Activated CD4-positive, alpha-beta T cell treated with anti-CD3 and anti-CD28 coated beads, Interleukin-2, amount 10 ng/mL, durations not matched to agents 24 days and 14 days (primary cell): ENCODE measurements at regions not wholly inside any gene's neighbourhood (a gene's known extent, or its start where the extent isn't known, plus 50 kb on each side); places are given as distances from the start of the nearest gene placed in this dataset.

Experiments used
- DNase-seq: peaks from one replicate; pipeline ENCODE4 v3.0.0; 2022
- H3K27ac Mint-ChIP-seq: one replicate; pipeline ENCODE4 v1.8.0; 2022; ENCODE audit warnings: mild to moderate bottlenecking, mixed read lengths
- H3K27me3 Mint-ChIP-seq: one replicate; pipeline ENCODE4 v1.8.0; 2022; ENCODE audit warnings: mixed read lengths
- H3K36me3 Mint-ChIP-seq: one replicate; pipeline ENCODE4 v1.8.0; 2022; ENCODE audit warnings: low read depth, mild to moderate bottlenecking, mixed read lengths
- H3K4me1 Mint-ChIP-seq: one replicate; pipeline ENCODE4 v1.8.0; 2021; ENCODE audit warnings: mixed read lengths
- H3K4me3 Mint-ChIP-seq: one replicate; pipeline ENCODE4 v1.8.0; 2022; ENCODE audit warnings: mild to moderate bottlenecking, moderate library complexity, mixed read lengths
- H3K9me3 Mint-ChIP-seq: one replicate; pipeline ENCODE4 v1.8.0; 2021; ENCODE audit warnings: mixed read lengths
- intact Hi-C: fragments of 100-400 bp; cut with micrococcal nuclease; formaldehyde crosslinking; loops from one replicate; pipeline ENCODE4 v1.15.1; 2023

- no peak overlapping the region for H3K4me3 Mint-ChIP-seq
- intact Hi-C loops: no loop called here
- no peaks in the 10 kb centered on the region for H3K36me3 Mint-ChIP-seq
- H3K27me3 Mint-ChIP-seq: no peaks in the 10 kb centered on the region
- no peak for DNase-seq
- no peaks in the 10 kb centered on the region for H3K4me1 Mint-ChIP-seq
- no peak overlapping the region for H3K27ac Mint-ChIP-seq
- H3K9me3 Mint-ChIP-seq: no peaks in the 10 kb centered on the region
These were observed 453.8 kb downstream of the OTOL1 start for GRCh38 chr3:161950318-161950868.

- no peak for DNase-seq
- Mint-ChIP-seq H3K27ac (no peak overlapping the region), H3K4me1 (no peaks in the 10 kb centered on the region), H3K36me3 (no peaks in the 10 kb centered on the region), H3K9me3 (no peaks in the 10 kb centered on the region), H3K4me3 (no peak overlapping the region), H3K27me3 (no peaks in the 10 kb centered on the region)
- intact Hi-C loops: no loop called here
These were observed 460.9 kb downstream of the OTOL1 start for GRCh38 chr3:161957467-161957866.

- Mint-ChIP-seq H3K27ac (no peak overlapping the region), H3K27me3 (no peaks in the 10 kb centered on the region), H3K4me3 (no peak overlapping the region), H3K36me3 (no peaks in the 10 kb centered on the region), H3K4me1 (no peaks in the 10 kb centered on the region), H3K9me3 (no peaks in the 10 kb centered on the region)
- DNase-seq: no peak
- intact Hi-C loops: no loop called here
These were observed 468.2 kb downstream of the OTOL1 start for GRCh38 chr3:161964857-161965256.

GRCh38 chr3:161969867-161970266 is 473.3 kb downstream of the OTOL1 start:
- intact Hi-C loops: no loop called here
- no peaks in the 10 kb centered on the region for H3K9me3 Mint-ChIP-seq
- H3K4me3 Mint-ChIP-seq: no peak overlapping the region
- no peak overlapping the region for H3K27ac Mint-ChIP-seq
- no peak for DNase-seq
- no peaks in the 10 kb centered on the region for H3K4me1 Mint-ChIP-seq
- H3K36me3 Mint-ChIP-seq: no peaks in the 10 kb centered on the region
- H3K27me3 Mint-ChIP-seq: no peaks in the 10 kb centered on the region

- intact Hi-C loops: no loop called here
- Mint-ChIP-seq H3K27me3 (no peaks in the 10 kb centered on the region), H3K9me3 (no peaks in the 10 kb centered on the region), H3K36me3 (no peaks in the 10 kb centered on the region), H3K4me1 (no peaks in the 10 kb centered on the region), H3K4me3 (no peak overlapping the region), H3K27ac (no peak overlapping the region)
- DNase-seq: no peak
These were observed 478.6 kb downstream of the OTOL1 start for GRCh38 chr3:161975201-161975600.

GRCh38 chr3:161977063-161977462 is 480.5 kb downstream of the OTOL1 start:
- DNase-seq: no peak
- Mint-ChIP-seq H3K27me3 (no peaks in the 10 kb centered on the region), H3K9me3 (no peaks in the 10 kb centered on the region), H3K4me3 (no peak overlapping the region), H3K4me1 (no peaks in the 10 kb centered on the region), H3K27ac (no peak overlapping the region), H3K36me3 (no peaks in the 10 kb centered on the region)
- intact Hi-C loops: no loop called here

GRCh38 chr3:161977850-161978249 is 481.2 kb downstream of the OTOL1 start:
- no peaks in the 10 kb centered on the region for H3K9me3 Mint-ChIP-seq
- H3K36me3 Mint-ChIP-seq: no peaks in the 10 kb centered on the region
- intact Hi-C loops: no loop called here
- no peaks in the 10 kb centered on the region for H3K4me1 Mint-ChIP-seq
- no peak for DNase-seq
- H3K4me3 Mint-ChIP-seq: no peak overlapping the region
- no peak overlapping the region for H3K27ac Mint-ChIP-seq
- no peaks in the 10 kb centered on the region for H3K27me3 Mint-ChIP-seq

GRCh38 chr3:161987933-161988332 is 491.3 kb downstream of the OTOL1 start:
- intact Hi-C loops: no loop called here
- Mint-ChIP-seq H3K4me1 (no peaks in the 10 kb centered on the region), H3K4me3 (no peak overlapping the region), H3K27ac (no peak overlapping the region), H3K27me3 (no peaks in the 10 kb centered on the region), H3K9me3 (no peaks in the 10 kb centered on the region), H3K36me3 (no peaks in the 10 kb centered on the region)
- DNase-seq: no peak

GRCh38 chr3:161989012-161989411 is 492.4 kb downstream of the OTOL1 start:
- no peak overlapping the region for H3K4me3 Mint-ChIP-seq
- intact Hi-C loops: no loop called here
- H3K4me1 Mint-ChIP-seq: no peaks in the 10 kb centered on the region
- H3K36me3 Mint-ChIP-seq: no peaks in the 10 kb centered on the region
- no peak overlapping the region for H3K27ac Mint-ChIP-seq
- H3K27me3 Mint-ChIP-seq: no peaks in the 10 kb centered on the region
- no peaks in the 10 kb centered on the region for H3K9me3 Mint-ChIP-seq
- no peak for DNase-seq

GRCh38 chr3:161990036-161990435 is 493.4 kb downstream of the OTOL1 start:
- no peaks in the 10 kb centered on the region for H3K4me1 Mint-ChIP-seq
- intact Hi-C loops: no loop called here
- no peaks in the 10 kb centered on the region for H3K9me3 Mint-ChIP-seq

GRCh38 chr3:161991901-161992540 is 495.4 kb downstream of the OTOL1 start:
- no peak for DNase-seq
- no peaks in the 10 kb centered on the region for H3K4me1 Mint-ChIP-seq
- H3K36me3 Mint-ChIP-seq: no peaks in the 10 kb centered on the region
- H3K27me3 Mint-ChIP-seq: no peaks in the 10 kb centered on the region
- no peak overlapping the region for H3K27ac Mint-ChIP-seq
- intact Hi-C loops: no loop called here
- H3K9me3 Mint-ChIP-seq: no peaks in the 10 kb centered on the region
- H3K4me3 Mint-ChIP-seq: no peak overlapping the region

More at GRCh38 chr3:161990036-161990435, 493.4 kb downstream of the OTOL1 start:
- Mint-ChIP-seq H3K36me3 (no peaks in the 10 kb centered on the region), H3K27ac (no peak overlapping the region), H3K27me3 (no peaks in the 10 kb centered on the region), H3K4me3 (no peak overlapping the region)
- no peak for DNase-seq

GRCh38 chr3:161999846-162000245 is 503.2 kb downstream of the OTOL1 start:
- intact Hi-C loops: no loop called here
- peaks cover 4% of the 10 kb centered on the region for H3K9me3 Mint-ChIP-seq
- no peak overlapping the region for H3K27ac Mint-ChIP-seq
- no peaks in the 10 kb centered on the region for H3K27me3 Mint-ChIP-seq
- no peaks in the 10 kb centered on the region for H3K36me3 Mint-ChIP-seq
- DNase-seq: no peak
- no peak overlapping the region for H3K4me3 Mint-ChIP-seq
- H3K4me1 Mint-ChIP-seq: no peaks in the 10 kb centered on the region

GRCh38 chr3:162007722-162008121 is 511.1 kb downstream of the OTOL1 start:
- Mint-ChIP-seq H3K4me3 (no peak overlapping the region), H3K4me1 (no peaks in the 10 kb centered on the region), H3K27me3 (no peaks in the 10 kb centered on the region), H3K36me3 (no peaks in the 10 kb centered on the region), H3K27ac (no peak overlapping the region), H3K9me3 (peaks cover 1% of the 10 kb centered on the region)
- no peak for DNase-seq
- intact Hi-C loops: no loop called here

GRCh38 chr3:162012633-162013032 is 516.0 kb downstream of the OTOL1 start:
- no peak overlapping the region for H3K4me3 Mint-ChIP-seq
- H3K27me3 Mint-ChIP-seq: no peaks in the 10 kb centered on the region
- no peaks in the 10 kb centered on the region for H3K4me1 Mint-ChIP-seq
- H3K27ac Mint-ChIP-seq: no peak overlapping the region
- DNase-seq: no peak
- intact Hi-C loops: no loop called here
- H3K9me3 Mint-ChIP-seq: no peaks in the 10 kb centered on the region
- no peaks in the 10 kb centered on the region for H3K36me3 Mint-ChIP-seq

- H3K27ac Mint-ChIP-seq: no peak overlapping the region
- H3K9me3 Mint-ChIP-seq: no peaks in the 10 kb centered on the region
- H3K36me3 Mint-ChIP-seq: no peaks in the 10 kb centered on the region
- no peak for DNase-seq
- no peak overlapping the region for H3K4me3 Mint-ChIP-seq
- no peaks in the 10 kb centered on the region for H3K4me1 Mint-ChIP-seq
- intact Hi-C loops: no loop called here
- no peaks in the 10 kb centered on the region for H3K27me3 Mint-ChIP-seq
These were observed 517.7 kb downstream of the OTOL1 start for GRCh38 chr3:162014284-162014683.
